ENCODE measurements at regions not wholly inside any gene's neighbourhood (a gene's known extent, or its start where the extent isn't known, plus 50 kb on each side); places are given as distances from the start of the nearest gene placed in this dataset.

GRCh38 chr9:110103257-110103656 lies 104.7 kb downstream of the C9orf152 start:
- DNase-seq = no peak

DNA sequence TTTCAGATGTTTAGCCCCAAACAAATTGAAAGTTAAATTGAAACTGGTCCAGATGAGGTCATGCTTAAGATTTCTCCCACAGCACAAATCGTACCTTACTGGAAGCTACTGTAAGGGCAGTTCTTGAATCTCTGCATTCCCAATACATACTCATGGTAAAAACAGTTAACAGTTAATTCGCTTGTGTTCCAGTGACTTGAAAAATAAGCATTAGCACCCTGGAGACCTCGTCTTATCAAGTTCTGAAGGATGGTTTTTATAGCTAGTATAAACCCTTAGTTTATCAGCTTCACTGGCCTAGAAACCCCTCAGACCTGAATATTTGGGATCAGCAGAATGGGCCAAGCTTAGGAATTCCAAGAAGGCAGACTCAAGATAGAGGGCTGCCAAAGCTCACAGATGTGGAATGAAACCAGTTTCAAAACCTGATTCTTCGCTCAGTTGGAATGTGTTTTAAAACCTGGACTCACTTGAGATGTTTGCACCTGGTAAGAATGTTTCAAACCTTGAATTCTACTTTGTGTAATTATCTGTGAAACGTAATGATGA lies 103.6 kb downstream of the C9orf152 start:
- DNase-seq = no peak

GRCh38 chr9:110105107-110105506 lies 102.9 kb downstream of the C9orf152 start:
- DNase-seq = no peak

DNA sequence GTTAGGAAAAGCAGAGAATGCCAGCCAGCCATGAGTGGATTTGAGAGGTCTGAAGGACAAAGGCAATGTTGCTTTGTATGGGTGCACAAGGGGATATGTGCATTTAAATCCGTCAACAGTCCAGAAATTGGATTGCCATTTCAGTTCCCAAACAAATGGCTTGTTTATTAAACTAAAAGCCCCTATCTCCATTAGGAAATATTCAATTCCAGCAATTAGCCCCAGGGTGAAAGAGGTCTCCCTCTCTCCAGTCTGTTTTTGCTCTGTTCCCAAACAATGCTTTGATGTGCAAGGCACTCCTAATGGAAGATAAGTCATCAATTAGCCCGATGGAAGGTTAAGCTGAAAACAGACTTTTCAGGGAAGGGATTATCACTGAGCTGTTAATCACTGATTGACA lies 101.3 kb downstream of the C9orf152 start:
- no peak for DNase-seq

DNA sequence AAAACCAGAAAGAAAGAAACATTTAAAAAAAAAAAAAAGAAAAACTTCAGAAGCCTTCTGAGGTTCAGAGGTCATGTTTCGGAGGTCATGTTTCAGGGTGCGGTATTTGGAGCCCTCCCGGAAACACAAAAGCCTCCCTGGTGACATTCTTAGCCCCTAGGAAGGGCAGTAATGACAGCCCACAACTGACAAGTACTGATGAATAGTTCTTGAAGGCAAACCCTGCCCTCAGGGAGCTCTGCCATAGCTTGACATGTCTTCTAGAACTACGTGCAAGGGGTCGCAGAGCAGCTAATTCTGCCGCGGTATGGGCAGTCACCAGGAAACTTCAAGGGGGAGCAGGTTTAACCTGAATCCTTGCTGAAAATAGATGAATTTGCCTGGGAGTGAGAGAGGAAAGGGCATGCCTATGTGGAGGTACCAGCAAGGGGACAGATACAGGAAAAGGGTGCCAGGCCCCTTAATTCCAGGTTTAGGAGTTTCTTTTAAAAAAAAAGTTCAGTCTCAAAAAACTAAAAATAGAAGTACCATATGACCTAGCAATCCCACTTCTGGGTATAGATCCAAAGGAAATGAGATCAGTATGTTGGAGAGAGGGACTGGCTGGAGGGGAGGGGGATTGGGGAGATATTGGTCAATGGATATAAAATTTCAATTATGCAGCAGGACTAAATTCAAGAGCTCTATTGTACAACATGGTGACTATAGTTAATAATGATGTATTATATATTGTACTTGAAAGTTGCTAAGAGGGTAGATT lies 98.4 kb downstream of the C9orf152 start:
- DNase-seq = no peak

- no peak for DNase-seq
Measured at GRCh38 chr9:110110154-110110553, 97.8 kb downstream of the C9orf152 start.

- no peak for DNase-seq
Measured at GRCh38 chr9:110111868-110112267, 96.1 kb downstream of the C9orf152 start.

DNA sequence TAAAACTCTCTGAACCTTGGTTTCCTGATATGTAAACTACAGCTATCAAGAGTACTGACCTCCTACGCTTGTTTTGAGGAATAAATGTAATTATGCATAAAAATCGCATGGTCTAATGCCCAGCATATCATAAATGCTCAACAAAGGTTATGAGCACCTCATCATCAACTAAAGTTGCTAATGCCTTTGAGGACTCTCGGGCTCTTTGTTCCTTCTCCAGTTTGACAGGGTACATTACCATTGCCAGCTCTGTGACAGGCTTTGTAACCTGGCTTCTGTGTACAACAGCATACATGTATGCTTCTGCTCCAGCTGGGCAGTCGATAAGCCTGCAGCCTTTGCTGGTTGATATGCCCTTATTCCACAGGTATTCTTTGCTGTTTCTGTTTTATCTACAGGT lies 95.2 kb downstream of the C9orf152 start:
- DNase-seq = no peak

DNA sequence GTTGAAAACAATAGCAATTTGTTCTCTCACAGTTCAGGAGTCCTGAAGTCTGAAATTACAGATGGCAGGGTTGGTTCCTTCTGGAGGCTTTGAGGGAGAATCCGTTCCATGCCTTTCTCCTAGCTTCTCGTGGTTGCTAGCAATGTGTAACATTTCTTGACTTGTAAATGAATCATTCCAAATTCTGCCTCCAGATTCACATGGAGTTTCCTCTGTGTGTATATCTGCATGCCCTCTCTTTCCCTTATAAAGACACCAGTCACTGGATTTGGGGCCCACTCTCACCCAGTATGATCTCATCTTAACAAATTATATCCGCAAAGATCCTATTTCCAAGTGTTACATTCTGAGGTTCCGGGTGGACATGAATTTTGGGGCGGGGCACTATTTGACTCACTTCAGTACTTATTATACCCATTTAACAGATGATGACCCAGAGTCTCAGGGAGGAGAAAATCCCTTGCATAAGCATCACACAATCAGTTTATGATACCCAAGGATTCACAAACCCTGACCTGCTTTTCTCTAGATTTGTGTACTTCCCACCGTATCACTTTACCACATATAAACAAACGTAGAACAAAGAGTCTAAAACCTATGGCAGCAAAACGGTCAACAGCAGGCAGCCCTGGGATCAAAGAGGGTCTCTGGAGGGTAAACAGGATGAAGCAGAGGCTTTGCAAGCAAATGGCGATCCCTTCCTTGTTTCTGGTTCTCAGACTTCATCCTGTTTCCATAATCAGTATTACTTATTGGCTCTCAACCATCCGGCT lies 93.7 kb downstream of the C9orf152 start:
- DNase-seq = no peak

- no peak for DNase-seq
Measured at GRCh38 chr9:110114859-110115201, 93.1 kb downstream of the C9orf152 start.

DNA sequence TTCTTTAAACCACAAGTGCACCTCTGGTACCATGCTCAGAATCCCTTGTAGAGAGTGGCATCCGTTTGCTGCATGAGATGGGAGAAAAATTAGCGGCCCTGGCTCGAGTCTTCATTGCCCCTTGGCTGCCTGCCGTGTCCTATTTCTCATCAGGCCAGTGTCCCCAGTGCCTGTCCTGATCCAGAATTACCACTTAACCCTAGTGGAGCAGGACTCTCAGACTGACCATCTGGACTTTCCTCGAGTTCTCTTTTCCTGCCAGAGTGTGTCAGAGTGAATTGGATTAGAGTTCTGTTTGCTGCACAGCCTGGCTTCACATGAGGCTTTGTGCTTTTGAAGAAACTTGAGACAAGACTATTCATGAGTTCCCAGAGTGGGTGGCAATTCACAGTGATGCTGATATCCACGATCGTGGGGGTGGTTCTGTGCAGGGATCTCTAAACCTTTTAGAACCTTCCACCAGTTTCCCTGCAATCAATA lies 92.6 kb downstream of the C9orf152 start:
- DNase-seq = no peak

DNA sequence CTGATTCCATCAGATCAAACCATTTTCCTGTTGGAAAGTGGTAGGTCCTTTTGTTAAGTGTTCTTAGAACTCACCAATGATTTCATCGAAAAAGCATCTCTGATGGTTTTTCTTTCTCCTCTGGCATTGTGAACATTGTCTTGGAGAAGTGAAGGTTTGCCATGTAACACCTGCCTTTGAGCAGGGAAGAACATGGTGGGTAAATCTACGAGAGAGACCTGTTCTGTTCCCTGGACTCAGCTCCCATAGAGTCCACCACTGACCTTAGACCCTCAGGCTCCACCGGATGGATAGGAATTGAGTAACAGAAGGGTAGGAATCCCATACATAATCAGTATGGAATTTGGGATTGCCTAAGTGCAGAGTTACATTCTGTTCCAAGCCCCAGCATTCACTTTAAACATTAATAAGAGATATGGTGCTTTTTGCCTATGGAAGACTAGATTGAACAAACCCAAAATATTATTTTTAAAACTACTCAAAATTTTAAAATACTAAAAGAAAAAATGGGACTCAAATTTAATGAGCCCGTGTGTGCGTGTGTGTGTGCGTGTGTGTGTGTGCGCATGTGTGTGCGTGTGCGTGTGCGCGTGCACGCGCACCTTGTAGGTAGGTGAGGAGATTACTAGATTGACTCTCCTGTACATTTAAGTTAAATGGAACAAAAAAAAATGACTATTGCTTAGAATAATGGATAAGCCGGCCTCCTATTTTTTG lies 92.0 kb downstream of the C9orf152 start:
- no peak for DNase-seq

- no peak for DNase-seq
Measured at GRCh38 chr9:110116543-110116885, 91.4 kb downstream of the C9orf152 start.

DNA sequence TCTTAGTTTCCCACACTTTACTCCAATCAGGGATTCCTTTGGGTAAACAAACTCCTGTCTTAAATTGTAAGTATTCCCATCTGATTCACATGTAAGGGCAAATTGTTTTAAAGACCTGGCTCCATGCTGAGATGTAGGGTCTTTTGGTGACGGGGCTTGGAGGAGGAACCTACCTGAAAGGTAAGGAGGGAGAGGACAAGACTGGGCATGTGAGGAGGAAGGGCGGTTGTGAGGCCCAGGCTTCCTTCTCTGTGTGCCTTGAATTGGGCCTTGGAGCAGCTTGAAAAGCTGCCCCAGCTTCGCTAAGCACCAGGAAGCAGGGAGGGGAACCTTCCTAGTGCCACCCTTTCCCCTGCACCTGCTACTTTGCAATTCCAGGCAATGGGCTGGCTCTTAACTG lies 86.8 kb downstream of the C9orf152 start:
- DNase-seq = no peak

- DNase-seq = no peak
Measured at GRCh38 chr9:110123341-110124095, 84.4 kb downstream of the C9orf152 start.

- no peak for DNase-seq
Measured at GRCh38 chr9:110124439-110124838, 83.5 kb downstream of the C9orf152 start.

GRCh38 chr9:110125207-110125751 lies 82.7 kb downstream of the C9orf152 start:
- no peak for DNase-seq

DNA sequence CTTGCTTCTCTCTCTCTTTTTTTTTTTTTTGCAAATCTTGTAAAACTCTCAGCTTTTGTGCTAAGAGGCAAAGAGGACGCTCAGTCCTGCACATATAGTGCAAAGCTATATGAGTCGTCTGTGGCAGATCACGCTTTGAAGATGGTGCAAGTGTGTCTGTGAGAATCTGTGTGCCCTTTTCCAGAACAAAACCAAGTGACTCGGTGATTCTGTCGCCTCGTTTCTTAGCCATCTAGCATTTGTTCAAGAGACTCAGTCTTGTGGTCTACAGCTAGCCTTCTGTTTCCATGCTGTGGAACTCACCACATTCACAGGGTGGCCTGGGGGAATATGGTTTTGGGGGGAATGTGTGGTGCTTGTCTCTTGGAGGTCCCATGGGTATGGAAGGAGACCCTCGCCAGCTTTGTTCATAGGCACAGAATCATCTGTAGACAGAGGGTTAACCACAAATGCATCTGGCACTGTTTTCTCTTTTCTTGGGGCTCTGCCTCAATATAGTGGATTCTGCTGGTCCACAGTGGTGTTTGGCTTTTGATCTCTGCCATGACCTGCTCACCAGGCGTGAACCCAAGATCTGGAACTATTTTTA lies 82.1 kb downstream of the C9orf152 start:
- no peak for DNase-seq

- no peak for DNase-seq
Measured at GRCh38 chr9:110126499-110126941, 81.4 kb downstream of the C9orf152 start.

DNA sequence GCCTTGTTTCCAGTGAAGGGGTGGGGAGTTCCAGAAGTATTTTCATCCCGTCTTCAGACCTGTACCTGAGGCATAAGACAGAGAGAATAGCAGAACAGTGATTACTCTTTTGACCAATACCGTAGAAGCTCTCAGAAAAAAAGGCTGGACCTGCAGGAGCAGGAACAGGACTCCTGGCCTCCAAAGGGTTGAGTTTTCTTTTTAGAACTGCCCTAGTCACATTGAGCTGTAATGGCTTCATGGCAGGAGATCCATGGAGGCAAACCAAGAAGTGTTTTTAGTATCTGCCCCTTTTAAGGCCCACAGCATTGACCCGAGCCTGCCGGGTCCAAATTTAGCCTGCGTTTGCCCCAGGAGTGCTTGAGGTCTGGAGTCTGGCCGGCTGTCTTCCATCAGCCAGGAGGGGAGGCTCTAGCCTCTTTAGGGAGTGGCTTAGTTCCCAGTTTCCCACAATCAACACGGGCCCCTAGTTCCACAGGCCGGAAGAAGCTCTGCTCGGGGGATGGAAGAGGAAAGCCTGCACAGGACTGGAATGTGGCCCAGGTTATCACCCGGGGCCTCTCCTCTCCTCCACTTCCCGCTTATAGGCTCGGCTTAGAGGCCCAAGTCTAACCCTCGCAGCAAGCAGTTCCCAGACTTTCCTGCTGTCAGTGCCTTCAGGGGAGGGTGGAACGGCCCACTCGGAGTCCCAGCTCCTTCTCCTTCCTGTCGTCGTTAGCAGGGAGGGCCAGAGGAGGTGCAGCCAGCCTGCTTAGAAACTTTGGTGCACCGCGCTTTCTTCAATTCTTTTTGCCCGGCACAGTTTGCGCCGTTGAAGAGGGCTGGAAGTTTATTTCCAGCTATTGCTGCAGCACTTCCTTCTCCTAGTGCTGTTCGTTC lies 80.7 kb downstream of the C9orf152 start:
- no peak for DNase-seq
